ENCODE measurements at regions not wholly inside any gene's neighbourhood (a gene's known extent, or its start where the extent isn't known, plus 50 kb on each side); places are given as distances from the start of the nearest gene placed in this dataset.

DNA sequence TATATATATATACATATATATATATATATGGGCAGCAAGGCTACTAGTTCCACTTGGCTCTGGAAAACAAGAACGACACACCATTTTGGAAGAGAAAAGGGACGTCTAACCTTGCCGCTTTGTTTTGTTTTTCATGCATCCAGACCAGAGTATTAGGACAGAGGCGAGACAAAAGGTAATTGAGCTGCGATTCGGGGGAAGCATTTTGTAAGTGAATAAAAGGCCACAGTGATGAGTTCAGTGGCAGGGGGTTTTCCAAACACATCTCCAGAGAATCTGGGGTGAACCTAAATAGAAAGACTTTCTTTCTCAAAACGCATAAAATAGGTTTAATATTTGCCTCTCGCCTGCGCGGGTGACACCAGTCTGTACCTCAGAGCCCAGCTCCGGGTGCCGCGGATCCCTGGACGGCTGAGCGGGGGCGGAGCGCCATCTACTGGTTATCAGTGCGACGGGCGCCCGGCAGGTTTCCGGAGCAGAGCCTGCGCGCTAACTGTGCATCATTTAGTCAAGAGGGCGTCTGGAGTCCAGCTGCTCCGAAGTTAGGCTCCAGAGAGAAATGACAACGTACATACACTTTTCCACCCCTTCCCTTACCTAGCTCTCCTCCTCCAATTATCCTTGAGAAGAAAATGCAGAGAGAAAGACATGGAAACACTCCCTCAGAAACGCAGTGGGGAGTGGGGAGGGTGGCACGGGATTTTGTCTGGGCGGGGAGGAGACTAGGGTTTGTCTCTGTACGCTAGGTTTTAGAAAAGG lies 262.3 kb downstream of the TBC1D4 start:
- TF ChIP-seq, protein P1, sequence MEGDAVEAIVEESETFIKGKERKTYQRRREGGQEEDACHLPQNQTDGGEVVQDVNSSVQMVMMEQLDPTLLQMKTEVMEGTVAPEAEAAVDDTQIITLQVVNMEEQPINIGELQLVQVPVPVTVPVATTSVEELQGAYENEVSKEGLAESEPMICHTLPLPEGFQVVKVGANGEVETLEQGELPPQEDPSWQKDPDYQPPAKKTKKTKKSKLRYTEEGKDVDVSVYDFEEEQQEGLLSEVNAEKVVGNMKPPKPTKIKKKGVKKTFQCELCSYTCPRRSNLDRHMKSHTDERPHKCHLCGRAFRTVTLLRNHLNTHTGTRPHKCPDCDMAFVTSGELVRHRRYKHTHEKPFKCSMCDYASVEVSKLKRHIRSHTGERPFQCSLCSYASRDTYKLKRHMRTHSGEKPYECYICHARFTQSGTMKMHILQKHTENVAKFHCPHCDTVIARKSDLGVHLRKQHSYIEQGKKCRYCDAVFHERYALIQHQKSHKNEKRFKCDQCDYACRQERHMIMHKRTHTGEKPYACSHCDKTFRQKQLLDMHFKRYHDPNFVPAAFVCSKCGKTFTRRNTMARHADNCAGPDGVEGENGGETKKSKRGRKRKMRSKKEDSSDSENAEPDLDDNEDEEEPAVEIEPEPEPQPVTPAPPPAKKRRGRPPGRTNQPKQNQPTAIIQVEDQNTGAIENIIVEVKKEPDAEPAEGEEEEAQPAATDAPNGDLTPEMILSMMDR (conservative IDR thresholded peaks at IDR 0.05; ENCODE audit: low read depth, low read length), result peak; percentile 99
- TF ChIP-seq EZH2 (IDR thresholded peaks at IDR 0.05; ENCODE audit: borderline replicate concordance, low read depth, low read length, poor library complexity, severe bottlenecking), result no peak
